Heart left ventricle (tissue), 16 donors: ENCODE measurements at regions not wholly inside any gene's neighbourhood (a gene's known extent, or its start where the extent isn't known, plus 50 kb on each side); places are given as distances from the start of the nearest gene placed in this dataset.

Source experiments
- ATAC-seq, 4 donors: fragments of 200-7000 bp; cut with Tn5 transposase; one replicate each; pipeline ENCODE4 v1.9.1; 2020 to 2022; ENCODE audit warnings: moderate library complexity in 4 of 4, mild to moderate bottlenecking in 3 of 4, moderate number of reproducible peaks in 1 of 4
- DNase-seq, 5 donors: peaks; one replicate each; pipeline ENCODE4 v3.0.0-alpha.2; 2020
- H3K27ac ChIP-seq, 12 donors: fragments of 200-600 bp; sonication (generic) in 4 of 12; one replicate each; pipeline versions ENCODE4 v1.5.0 to v1.8.0; 2016 to 2022; ENCODE audit warnings: mild to moderate bottlenecking in 2 of 12
- H3K27me3 ChIP-seq, 9 donors: fragments of 200-600 bp; sonication (generic) in 2 of 9; one replicate each; pipeline versions ENCODE4 v1.5.1 to v1.8.0; 2016 to 2022; ENCODE audit warnings: mild to moderate bottlenecking in 3 of 9
- H3K36me3 ChIP-seq, 9 donors: fragments of 200-600 bp; sonication (generic) in 2 of 9; one replicate each; pipeline versions ENCODE4 v1.5.0 to v1.8.0; 2018 to 2022; ENCODE audit warnings: mild to moderate bottlenecking in 2 of 9
- H3K4me1 ChIP-seq, 12 donors: fragments of 200-600 bp; sonication (generic) in 4 of 12; one replicate each; pipeline versions ENCODE4 v1.5.0 to v1.8.0; 2016 to 2022; ENCODE audit warnings: mild to moderate bottlenecking in 3 of 12
- H3K4me3 ChIP-seq, 12 donors: fragments of 200-600 bp; sonication (generic) in 4 of 12; one replicate each; pipeline versions ENCODE4 v1.5.0 to v1.8.0; 2017 to 2022; ENCODE audit warnings: mild to moderate bottlenecking in 9 of 12, moderate library complexity in 4 of 12
- H3K9me3 ChIP-seq, 12 donors: fragments of 200-600 bp; sonication (generic) in 4 of 12; one replicate each; pipeline versions ENCODE4 v1.5.0 to v1.8.0; 2016 to 2022; ENCODE audit warnings: mild to moderate bottlenecking in 1 of 12
- POLR2A ChIP-seq, 2 donors: fragments of 450-650 bp; IDR thresholded peaks; one replicate each; pipeline ENCODE4 v1.6.1; 2017; ENCODE audit warnings: antibody characterized with exemption in 2 of 2, mild to moderate bottlenecking in 2 of 2, moderate library complexity in 2 of 2
- WGBS, 4 donors: extraction: QIAGEN DNeasy Blood & Tissue Kit in 2 of 4; methylation state at CpG; one replicate each; pipeline versions ENCODE4 v1.1.5 to v1.1.7; 2013 to 2018; 5-methylcytosine and 5-hydroxymethylcytosine counted together
- intact Hi-C, 10 donors: fragments of 100-400 bp; cut with DNase I; formaldehyde crosslinking; loops; one replicate each; pipeline versions ENCODE4 v1.11.1 to v1.14.2; 2022
- TF ChIP-seq, protein P1 (sequence below), 12 donors: fragments of 200-600 bp; sonication (generic) in 4 of 12; IDR thresholded peaks; one replicate each; pipeline versions ENCODE4 v1.5.0 to v1.8.0; 2018 to 2022; ENCODE audit warnings: antibody characterized with exemption in 12 of 12, mild to moderate bottlenecking in 5 of 12
- donor health status: ischemic (EF 13 %, LVEDD 7.1; RV severe dilation, severe dysfunction).
- donor health status: healthy with polysubstance abuse.
- donor health status: DM: no; HTN: yes; CAD: no.
- donor health status: DM: no; HTN: no; CAD: no.
- donor health status: ischemic (EF 25% LVEDD 6.9; RV normal size, moderate dysfunction).
- donor health status: ischemic (EF 25% LVEDD 5.7; RV mildly dilated, moderate dysfunction).
- donor health status: healthy.
- donor health status: DM: yes; HTN: yes; CAD: no.
- donor health status: ischemic (EF 35%, LVEDD 5.7; RV mildly dilated, moderate dysfunction).
- donor health status: nonischemic (EF 11% LVEDD 7.7; RV severe dilation, severe dysfunction).
- donor health status: DM: yes; HTN: yes; CAD: no.
- donor health status: PGD.
- donor health status: ischemic (EF 29% LVEDD 5.4; RV normal size, mild dysfunction).
- donor health status: nonischemic (EF 23%, LVEDD 6.1; RV moderate dilation, normal function).

DNA sequence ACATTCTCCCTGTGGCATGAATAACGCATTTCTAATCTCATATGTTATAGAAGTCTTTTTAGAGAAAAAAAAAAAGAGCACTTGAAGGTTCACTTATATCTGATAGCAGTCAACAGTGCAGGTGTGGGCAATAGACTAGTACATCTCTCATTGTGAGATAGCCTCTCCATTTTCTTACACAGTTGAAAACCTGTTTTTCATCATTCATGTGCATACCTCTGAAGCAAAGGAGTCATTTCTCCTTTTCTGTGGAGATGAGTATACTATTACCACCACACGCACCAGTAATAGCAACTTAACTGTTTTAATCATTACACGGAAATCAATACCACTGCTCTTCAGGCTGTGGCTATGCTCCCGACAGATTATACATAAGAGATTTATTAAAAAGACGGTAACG lies 1653.3 kb upstream of the TMEFF2 start:
- Histone ChIP-seq H3K9me3 (no peaks in the 10 kb centered on the region), H3K4me3 (no peak overlapping the region), H3K27ac (no peak overlapping the region), H3K36me3 (no peaks in the 10 kb centered on the region), H3K27me3 (no peaks in the 10 kb centered on the region), H3K4me1 (no peaks in the 10 kb centered on the region)
- no peak for DNase-seq
- intact Hi-C loops = no loop called here
- no peak for ATAC-seq
- WGBS, 4 donors = 89 to 93% (median 93%) methylated on average over 6 of the region's 6 CpGs
- no peak for TF ChIP-seq POLR2A (IDR thresholded peaks at IDR 0.05)
- TF ChIP-seq, protein P1, sequence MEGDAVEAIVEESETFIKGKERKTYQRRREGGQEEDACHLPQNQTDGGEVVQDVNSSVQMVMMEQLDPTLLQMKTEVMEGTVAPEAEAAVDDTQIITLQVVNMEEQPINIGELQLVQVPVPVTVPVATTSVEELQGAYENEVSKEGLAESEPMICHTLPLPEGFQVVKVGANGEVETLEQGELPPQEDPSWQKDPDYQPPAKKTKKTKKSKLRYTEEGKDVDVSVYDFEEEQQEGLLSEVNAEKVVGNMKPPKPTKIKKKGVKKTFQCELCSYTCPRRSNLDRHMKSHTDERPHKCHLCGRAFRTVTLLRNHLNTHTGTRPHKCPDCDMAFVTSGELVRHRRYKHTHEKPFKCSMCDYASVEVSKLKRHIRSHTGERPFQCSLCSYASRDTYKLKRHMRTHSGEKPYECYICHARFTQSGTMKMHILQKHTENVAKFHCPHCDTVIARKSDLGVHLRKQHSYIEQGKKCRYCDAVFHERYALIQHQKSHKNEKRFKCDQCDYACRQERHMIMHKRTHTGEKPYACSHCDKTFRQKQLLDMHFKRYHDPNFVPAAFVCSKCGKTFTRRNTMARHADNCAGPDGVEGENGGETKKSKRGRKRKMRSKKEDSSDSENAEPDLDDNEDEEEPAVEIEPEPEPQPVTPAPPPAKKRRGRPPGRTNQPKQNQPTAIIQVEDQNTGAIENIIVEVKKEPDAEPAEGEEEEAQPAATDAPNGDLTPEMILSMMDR (IDR thresholded peaks at IDR 0.05) = no peak

DNA sequence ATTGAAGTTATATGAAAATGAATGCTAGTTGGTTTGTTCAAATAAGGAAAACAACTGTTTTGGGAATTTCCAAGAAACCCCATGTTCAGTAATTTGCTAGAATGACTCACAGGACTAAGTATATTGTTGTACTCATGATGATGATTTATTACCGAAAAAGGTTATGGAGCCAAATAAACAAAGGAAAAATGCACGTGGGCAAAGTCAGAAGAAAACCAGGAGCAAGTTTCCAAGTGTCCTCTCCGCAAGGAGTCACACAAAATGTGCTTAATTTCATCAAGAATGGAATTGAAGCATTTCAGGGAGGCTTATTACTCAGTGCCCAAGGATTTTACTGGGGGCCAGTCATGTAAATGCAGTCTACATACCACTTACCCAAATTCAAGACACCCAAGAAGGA lies 1652.4 kb upstream of the TMEFF2 start:
- H3K36me3 ChIP-seq = no peaks in the 10 kb centered on the region
- no peak for ATAC-seq
- WGBS, 4 donors = 56 to 69% (median 66%) methylated on average over 3 of the region's 3 CpGs
- H3K4me3 ChIP-seq = no peak overlapping the region
- no peak overlapping the region for H3K27ac ChIP-seq
- no peaks in the 10 kb centered on the region for H3K9me3 ChIP-seq
- no peaks in the 10 kb centered on the region for H3K27me3 ChIP-seq
- intact Hi-C loops = no loop called here
- no peaks in the 10 kb centered on the region for H3K4me1 ChIP-seq
- DNase-seq = no peak
- TF ChIP-seq POLR2A (IDR thresholded peaks at IDR 0.05) = no peak

DNA sequence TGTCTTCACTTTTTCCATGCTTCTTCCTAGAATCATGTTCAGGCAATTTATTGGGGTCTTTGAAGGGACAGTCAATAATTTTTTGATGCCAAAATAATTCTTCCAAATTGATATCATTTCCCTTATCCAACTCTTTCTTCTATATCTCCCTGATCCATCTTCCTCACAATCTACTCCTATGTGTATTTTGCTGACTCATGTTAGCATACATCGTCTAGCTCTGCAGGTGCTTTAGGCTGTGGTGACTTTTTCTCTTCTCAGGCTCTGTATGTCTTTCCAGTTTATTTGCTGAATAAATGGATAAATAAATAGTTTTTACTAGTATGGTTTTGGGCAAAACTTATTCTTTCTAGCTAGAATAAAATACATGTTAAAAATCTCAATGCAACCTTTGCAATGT lies 1650.9 kb upstream of the TMEFF2 start:
- Histone ChIP-seq H3K36me3 (no peaks in the 10 kb centered on the region), H3K9me3 (no peaks in the 10 kb centered on the region), H3K4me3 (no peak overlapping the region), H3K27ac (no peak overlapping the region), H3K27me3 (no peaks in the 10 kb centered on the region), H3K4me1 (no peaks in the 10 kb centered on the region)
- intact Hi-C loops = no loop called here
- 68 to 83% (median 81%) methylated on average over 1 of the region's 1 CpG for WGBS, 4 donors
- DNase-seq (no peak), ATAC-seq (no peak)
- TF ChIP-seq, protein P1 (IDR thresholded peaks at IDR 0.05) = no peak
- TF ChIP-seq POLR2A (IDR thresholded peaks at IDR 0.05) = no peak

DNA sequence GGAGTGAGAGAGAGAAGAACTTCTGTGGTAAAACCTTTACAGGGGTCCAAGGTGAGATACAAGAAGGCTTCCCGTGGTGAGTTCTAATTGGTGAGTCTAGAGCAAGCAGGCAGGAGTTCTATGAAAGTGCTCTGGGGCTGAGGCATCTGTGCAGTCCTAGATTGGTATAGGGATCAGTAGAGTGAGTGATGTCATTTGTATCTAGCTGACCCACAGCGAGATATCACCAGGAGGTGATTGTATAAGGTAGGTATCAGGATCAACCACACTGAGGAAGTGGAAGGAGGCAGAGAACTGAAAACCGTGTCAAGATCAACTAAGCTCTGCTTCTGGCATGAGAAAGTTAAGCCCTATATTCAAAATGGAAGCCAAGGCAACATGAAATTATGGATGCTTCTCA lies 1648.9 kb upstream of the TMEFF2 start:
- no peak for DNase-seq
- intact Hi-C loops = no loop called here
- Histone ChIP-seq H3K36me3 (no peaks in the 10 kb centered on the region), H3K4me3 (no peak overlapping the region), H3K27ac (no peak overlapping the region), H3K4me1 (no peaks in the 10 kb centered on the region), H3K9me3 (no peaks in the 10 kb centered on the region), H3K27me3 (no peaks in the 10 kb centered on the region)
- 67 to 73% (median 71%) methylated on average over 3 of the region's 3 CpGs for WGBS, 4 donors
- TF ChIP-seq, protein P1 (IDR thresholded peaks at IDR 0.05) = no peak
- TF ChIP-seq POLR2A (IDR thresholded peaks at IDR 0.05) = no peak
- no peak for ATAC-seq

DNA sequence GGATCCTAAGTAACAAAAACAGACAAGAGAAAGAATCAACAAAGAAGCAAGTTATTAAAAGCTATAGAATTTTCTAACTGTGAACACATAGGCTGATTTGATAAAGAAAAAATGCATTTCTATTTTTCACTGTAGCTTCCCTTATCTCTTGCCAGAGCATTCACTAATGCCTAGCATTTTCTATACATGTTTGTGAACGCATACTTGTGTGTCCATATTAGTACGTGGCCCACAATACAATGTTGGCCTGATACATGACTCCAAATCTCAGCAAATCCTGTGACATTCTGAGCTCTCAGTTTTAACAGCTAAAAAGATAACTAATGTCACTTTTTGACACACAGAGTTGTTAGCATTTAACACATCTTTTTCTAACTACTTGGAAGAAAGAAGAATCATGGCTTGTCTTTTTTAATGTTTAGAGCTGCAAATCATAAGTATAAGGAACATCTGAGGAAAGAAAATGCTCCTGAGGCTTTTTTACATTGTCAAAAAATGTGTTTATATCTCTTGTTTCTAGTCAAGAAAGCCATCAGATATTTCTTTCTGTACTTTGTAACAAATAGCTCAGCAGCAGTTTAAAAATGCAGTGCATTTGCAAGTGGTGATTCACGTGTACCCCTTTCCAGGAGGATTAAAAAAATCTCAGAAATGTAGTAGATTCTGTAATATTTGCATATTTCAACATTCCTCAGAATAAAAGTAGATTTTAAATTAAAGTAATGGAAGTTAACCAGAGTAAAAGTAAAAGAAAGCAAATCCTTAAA lies 1646.8 kb upstream of the TMEFF2 start:
- no peak overlapping the region for H3K4me3 ChIP-seq
- H3K36me3 ChIP-seq = no peaks in the 10 kb centered on the region
- H3K4me1 ChIP-seq = no peaks in the 10 kb centered on the region
- no peak for DNase-seq
- WGBS, 4 donors = 42 to 50% (median 44%) methylated on average over 3 of the region's 3 CpGs
- TF ChIP-seq, protein P1 (IDR thresholded peaks at IDR 0.05) = no peak
- no peak for TF ChIP-seq POLR2A (IDR thresholded peaks at IDR 0.05)
- H3K27me3 ChIP-seq = no peaks in the 10 kb centered on the region
- H3K27ac ChIP-seq = no peak overlapping the region
- intact Hi-C loops = no loop called here
- ATAC-seq = no peak
- peaks cover 0 to 2% (median 0%) of the 10 kb centered on the region in 12 donors for H3K9me3 ChIP-seq
